HTR-8/SVneo (cell line): ENCODE measurements at regions not wholly inside any gene's neighbourhood (a gene's known extent, or its start where the extent isn't known, plus 50 kb on each side); places are given as distances from the start of the nearest gene placed in this dataset.
"Not testable (repeated sequence)": the region's sequence is repeated elsewhere in the genome, so short reads cannot be mapped to it uniquely, and the experiment has no call there.

Source experiments
- DNase-seq: peaks from one replicate; pipeline ENCODE4 v3.0.0; 2011; ENCODE audit warnings: low spot score, mixed read lengths; ENCODE audit not compliant: insufficient read length
- FAIRE-seq: peaks from 2 replicates; lab custom pipeline; 2011; peaks lifted over from hg19 to GRCh38; lab: Jason Lieb, UNC

DNA sequence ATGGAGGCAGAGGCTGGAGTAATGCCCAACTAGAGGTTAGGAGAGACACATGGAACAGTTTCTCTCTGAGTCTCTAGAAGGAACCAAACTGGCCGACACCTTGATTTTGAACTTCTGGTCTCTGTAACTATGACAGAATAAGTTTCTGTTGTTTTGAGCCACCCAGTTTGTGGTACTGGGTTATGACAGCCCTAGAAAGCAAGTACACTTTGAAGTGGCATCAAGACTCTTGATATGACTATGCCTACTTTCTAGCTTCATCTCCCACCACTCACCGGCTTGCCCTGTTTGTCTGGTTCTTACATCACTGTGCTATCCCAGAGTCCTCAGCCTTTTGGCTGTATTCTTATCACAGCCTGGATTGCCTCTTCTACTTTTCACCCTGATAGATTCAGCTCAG is 230.3 kb upstream of the USP24 start:
- DNase-seq (no peak), FAIRE-seq (no peak)

GRCh38 chr1:55444667-55445066 is 229.5 kb upstream of the USP24 start:
- DNase-seq, result no peak
- no peak for FAIRE-seq

DNA sequence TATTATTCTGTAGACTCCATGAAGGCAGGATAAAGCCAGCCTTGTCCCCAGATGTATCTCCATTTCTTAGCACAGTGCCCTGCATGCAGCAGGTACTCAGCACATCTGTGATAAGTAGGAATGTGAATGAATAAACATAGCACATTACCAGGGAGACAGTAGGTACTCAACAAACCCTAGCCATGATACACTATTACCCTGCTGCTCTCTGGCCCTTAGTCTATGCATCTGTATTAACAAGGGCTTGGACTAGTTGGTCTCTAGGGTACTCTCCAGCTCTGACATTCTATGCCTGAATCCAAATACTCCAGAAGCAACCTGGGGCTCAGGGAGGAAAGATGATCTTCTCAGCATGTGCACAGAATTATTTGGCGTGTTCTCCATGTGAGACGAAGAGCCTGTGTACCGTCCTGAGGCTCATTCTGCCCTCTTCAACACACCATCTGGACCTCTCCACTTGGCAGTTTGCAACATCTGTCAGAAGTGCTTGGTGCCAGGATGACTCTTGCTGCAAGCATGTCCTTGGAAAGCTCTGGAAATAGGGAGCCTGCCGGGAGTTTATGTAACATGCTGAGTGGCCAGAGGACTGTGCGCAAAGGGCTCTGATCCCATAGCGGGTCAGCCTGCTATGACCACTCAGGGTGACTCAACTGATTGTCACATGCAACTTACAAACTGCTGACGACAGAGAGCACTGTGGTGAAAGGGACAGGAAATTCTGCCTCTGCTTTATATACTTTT is 228.2 kb upstream of the USP24 start:
- FAIRE-seq (no peak), DNase-seq (peak; percentile 9)

DNA sequence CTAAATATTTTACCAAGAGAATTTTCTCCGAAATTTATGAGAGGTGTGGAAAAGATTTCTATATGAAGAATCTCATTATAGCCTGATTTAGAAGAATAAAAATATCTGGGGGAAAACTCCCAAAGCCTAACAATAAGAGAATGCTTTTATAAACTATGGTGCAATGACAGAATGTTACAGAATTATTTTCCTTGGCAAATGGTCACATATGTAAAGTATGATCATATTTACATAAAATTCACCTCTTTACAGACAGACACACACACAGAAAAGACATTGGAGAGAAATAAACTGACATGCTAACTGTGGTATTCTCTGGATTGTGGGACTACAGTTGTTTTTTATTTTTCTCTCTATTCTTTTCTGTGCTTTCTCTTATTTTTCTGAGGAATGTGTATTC is 226.3 kb upstream of the USP24 start:
- no peak for FAIRE-seq
- DNase-seq, result no peak

DNA sequence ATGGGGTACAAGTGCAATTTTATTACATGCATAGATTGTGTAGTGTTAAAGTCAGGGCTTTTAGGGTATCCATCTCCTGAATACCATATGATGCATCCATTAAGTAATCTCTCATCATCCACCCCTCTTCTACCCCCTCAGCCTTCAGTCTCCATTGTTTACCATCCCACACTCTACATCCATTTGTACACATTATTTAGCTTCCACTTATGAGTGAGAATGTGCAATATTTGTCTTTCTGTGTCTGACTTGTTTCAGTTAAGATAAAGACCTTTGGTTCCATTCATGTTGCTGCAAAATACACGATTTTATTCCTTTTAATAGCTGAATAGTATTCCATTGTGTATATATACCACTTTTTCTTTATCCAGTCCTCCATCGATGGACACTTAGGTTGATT is 222.5 kb upstream of the USP24 start:
- DNase-seq (no peak), FAIRE-seq (no peak)

GRCh38 chr1:55430720-55431119 is 215.6 kb upstream of the USP24 start:
- FAIRE-seq, DNase-seq: not testable (repeated sequence)

GRCh38 chr1:55430206-55430605 is 215.0 kb upstream of the USP24 start:
- DNase-seq, FAIRE-seq: not testable (repeated sequence)

- FAIRE-seq, result no peak
- peak; percentile 77 for DNase-seq
These were observed 214.1 kb upstream of the USP24 start for GRCh38 chr1:55428944-55429931.

DNA sequence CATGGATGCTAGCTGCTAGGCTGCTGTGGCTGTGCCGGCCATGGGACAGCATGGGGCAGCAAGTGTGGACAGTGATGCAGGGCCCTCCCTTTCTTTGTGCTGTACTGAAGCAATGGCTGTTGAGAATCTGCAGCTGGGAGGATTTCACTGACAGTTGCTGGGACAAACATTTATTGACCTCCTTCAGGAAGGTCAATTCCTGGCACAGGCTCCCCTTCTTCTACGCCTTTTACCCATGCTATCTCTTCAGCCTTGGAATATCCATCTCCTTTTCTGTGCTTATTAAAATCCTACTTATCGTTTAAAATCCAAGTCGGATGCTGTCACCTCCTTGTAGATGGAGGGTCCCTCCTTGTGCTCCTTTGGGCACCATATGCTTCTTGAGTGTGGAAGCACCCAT is 213.1 kb upstream of the USP24 start:
- FAIRE-seq (no peak), DNase-seq (no peak)

DNA sequence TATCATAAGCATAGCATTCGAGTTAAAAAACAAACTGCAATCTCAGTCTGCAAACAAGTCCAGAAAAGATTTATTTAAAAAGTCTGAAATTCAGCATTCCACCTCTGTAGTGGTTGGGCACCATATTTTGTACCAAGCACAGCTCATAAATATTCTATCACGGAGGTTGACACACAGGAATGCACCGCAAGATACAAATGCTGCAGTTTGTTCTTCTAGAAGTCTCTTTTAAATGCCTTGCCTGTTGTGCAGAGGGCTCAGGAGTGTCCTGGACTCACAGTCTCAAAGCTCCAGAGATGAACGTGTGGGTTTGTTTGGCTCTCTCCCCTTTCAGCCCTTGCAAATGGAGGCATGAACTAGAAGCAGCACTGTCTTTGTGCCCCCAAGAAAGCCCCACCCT is 212.4 kb upstream of the USP24 start:
- no peak for FAIRE-seq
- no peak for DNase-seq

- FAIRE-seq (no peak), DNase-seq (no peak)
These were observed 211.5 kb upstream of the USP24 start for GRCh38 chr1:55426619-55427018.

- FAIRE-seq (no peak), DNase-seq (no peak)
These were observed 211.0 kb upstream of the USP24 start for GRCh38 chr1:55426156-55426555.

DNA sequence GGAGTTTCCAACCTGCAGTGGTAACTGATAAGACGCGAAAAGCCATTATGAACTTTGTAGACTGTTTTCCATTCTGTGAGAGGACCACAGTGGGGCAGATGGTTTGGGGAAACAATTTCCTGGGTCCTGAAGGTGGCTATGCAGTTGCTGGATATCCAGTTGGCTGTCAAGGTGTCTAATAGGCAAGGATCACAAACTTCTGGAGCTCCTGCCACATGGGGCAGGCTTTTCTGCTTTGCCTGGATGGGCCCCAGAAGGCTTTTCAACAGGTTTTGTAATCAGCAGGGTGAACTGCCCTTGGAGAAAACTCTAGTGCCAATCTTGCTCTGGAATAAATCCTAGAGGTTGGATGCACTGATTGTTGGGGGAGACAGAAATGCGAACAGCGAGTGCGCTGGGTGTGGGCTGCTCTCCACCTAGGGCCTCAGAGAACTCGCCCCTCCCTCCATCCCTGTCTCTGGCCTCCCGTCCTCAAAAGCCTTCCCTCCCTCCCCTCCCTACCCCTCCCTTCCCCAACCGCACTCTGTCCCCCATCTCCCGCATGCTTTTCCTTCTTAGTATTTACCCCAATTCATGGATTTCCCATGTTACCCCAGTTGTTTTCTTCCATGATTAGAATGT is 210.3 kb upstream of the USP24 start:
- DNase-seq (no peak), FAIRE-seq (no peak)

- no peak for FAIRE-seq
- no peak for DNase-seq
These were observed 208.2 kb upstream of the USP24 start for GRCh38 chr1:55423376-55423775.

- FAIRE-seq (no peak), DNase-seq (no peak)
These were observed 206.0 kb upstream of the USP24 start for GRCh38 chr1:55420929-55421716.

DNA sequence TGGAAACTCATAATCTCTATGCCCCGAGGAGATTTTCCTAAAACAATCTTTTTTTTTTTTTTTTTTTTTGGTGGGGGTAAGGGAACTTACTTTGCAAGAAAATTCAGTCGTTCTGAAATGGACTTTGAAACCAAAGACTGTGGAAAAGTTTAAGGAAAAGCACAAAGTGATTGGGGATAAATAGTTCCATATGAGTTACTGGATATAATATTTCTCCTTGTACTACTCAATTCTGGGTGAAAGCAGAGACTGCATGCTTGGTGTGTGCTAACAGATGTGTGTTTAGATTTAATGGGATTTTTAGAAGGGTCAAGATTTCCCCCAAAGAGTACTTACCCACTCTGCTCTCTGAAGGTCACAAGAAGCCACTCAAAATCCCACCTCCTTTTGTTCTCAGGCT is 204.9 kb upstream of the USP24 start:
- no peak for DNase-seq
- FAIRE-seq, result no peak

DNA sequence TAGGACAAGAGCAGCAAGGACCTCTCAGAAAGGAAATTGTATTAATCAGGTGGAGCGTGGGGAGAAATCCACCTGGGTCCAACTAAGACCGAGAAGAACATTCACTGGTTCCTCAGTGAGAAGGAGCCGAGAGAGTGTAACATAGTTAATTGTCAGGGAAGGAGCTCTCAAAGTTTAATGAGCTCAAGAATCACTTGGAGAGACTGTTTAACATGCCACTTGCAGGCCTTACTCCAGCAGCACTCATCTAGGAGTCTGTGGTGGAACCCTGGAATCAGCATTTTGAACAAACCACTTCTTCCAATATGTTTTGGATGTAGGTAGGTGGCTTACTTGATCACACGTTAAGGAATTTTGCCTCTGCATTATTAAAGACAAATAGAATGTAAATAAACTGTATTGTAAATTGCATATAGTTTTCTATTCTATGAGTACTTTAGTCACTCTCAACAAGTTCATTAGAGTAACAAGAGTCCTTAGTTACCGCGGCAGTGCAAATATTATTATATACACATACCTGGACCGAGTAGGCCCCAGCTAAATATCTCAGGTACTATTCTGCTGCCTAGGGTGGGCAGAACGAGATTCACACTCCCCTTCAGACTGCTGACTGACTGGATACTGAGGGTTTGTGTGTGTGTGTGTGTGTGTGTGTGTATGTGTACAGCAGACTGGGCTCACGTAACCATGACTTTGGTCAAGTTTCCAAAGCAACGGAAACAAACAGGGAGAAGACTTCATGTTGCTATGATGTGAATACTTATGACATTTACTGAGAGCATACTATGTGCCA is 203.2 kb upstream of the USP24 start:
- FAIRE-seq (no peak), DNase-seq (no peak)

- DNase-seq (no peak), FAIRE-seq (no peak)
These were observed 201.1 kb upstream of the USP24 start for GRCh38 chr1:55416164-55416842.

- DNase-seq, result no peak
- FAIRE-seq, result no peak
These were observed 198.1 kb upstream of the USP24 start for GRCh38 chr1:55413286-55413685.
